Skeletal muscle tissue (tissue), 3 donors: ENCODE measurements at regions not wholly inside any gene's neighbourhood (a gene's known extent, or its start where the extent isn't known, plus 50 kb on each side); places are given as distances from the start of the nearest gene placed in this dataset.

Experiments
- H3K27ac ChIP-seq: one replicate; pipeline ENCODE4 v1.7.0; 2013; ENCODE audit warnings: mild to moderate bottlenecking, low read depth, low read length, inconsistent platforms
- H3K27me3 ChIP-seq, 3 donors: one replicate each; pipeline ENCODE4 v1.7.0; 2013; ENCODE audit warnings: low read length in 3 of 3; ENCODE audit not compliant: control insufficient read depth in 3 of 3, insufficient read depth in 3 of 3
- H3K36me3 ChIP-seq, 3 donors: one replicate each; pipeline ENCODE4 v1.7.0; 2013; ENCODE audit warnings: low read length in 3 of 3; ENCODE audit not compliant: control insufficient read depth in 3 of 3, insufficient read depth in 3 of 3
- H3K4me1 ChIP-seq, 3 donors: one replicate each; pipeline ENCODE4 v1.7.0; 2013; ENCODE audit warnings: low read length in 3 of 3, mild to moderate bottlenecking in 3 of 3; ENCODE audit not compliant: control insufficient read depth in 3 of 3, insufficient read depth in 3 of 3
- H3K4me3 ChIP-seq, 3 donors: one replicate each; pipeline ENCODE4 v1.7.0; 2013; ENCODE audit warnings: low read length in 3 of 3
- H3K9ac ChIP-seq, 3 donors: one replicate each; pipeline ENCODE4 v1.7.0; 2013; ENCODE audit warnings: low read length in 3 of 3, mild to moderate bottlenecking in 3 of 3, moderate library complexity in 2 of 3, low read depth in 1 of 3
- H3K9me3 ChIP-seq, 3 donors: one replicate each; pipeline ENCODE4 v1.7.0; 2013; ENCODE audit warnings: low read length in 3 of 3; ENCODE audit not compliant: control insufficient read depth in 3 of 3
- donor health status: Osteomylitis.

DNA sequence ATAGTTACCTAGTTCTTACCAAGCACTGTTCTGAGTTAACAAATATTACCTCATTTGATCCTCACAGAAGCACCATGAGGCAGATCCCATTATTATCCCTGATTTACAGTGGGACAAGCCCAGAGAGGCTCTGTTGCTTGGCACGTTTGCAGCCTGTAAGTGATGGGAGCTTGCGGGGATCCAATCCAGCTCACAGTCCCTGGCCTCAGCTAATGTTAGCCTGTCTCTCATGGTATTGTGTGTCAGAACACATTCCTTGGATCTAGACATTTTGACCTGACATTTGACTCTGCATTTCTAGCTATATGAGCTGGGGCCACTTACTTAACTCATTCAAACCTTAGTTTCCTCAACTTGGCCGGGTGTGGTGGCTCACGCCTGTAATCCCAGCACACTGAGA is 246.9 kb upstream of the LRTM1 start:
- H3K4me1 ChIP-seq, result peaks cover 0 to 3% (median 0%) of the 10 kb centered on the region in 3 donors
- H3K36me3 ChIP-seq, result no peaks in the 10 kb centered on the region
- no peak overlapping the region for H3K9ac ChIP-seq
- no peak overlapping the region for H3K27ac ChIP-seq
- H3K9me3 ChIP-seq, result no peaks in the 10 kb centered on the region
- no peaks in the 10 kb centered on the region for H3K27me3 ChIP-seq
- no peak overlapping the region for H3K4me3 ChIP-seq

DNA sequence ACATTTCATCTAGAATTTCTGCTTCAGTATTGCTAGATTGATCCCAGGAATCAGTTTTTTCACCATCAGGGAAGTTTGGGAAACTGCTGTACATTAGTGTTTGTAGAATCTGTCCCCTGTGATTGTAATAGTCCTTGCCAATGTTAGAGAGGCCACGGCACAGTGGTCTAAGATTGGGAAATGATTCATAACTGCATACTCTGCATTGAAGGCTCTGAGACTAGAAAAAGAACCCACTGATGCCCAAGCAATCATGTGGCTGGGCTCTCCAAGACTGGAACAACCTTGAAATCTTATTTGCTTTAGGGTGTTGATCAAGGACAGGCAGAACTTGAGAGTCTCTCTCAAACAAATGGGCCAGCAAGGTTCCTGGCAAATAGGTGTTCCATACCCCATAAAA is 245.6 kb upstream of the LRTM1 start:
- no peak overlapping the region for H3K9ac ChIP-seq
- no peaks in the 10 kb centered on the region for H3K36me3 ChIP-seq
- no peak overlapping the region for H3K4me3 ChIP-seq
- H3K27ac ChIP-seq, result no peak overlapping the region
- H3K9me3 ChIP-seq, result no peaks in the 10 kb centered on the region
- H3K27me3 ChIP-seq, result no peaks in the 10 kb centered on the region
- H3K4me1 ChIP-seq, result peaks cover 0 to 3% (median 0%) of the 10 kb centered on the region in 3 donors

DNA sequence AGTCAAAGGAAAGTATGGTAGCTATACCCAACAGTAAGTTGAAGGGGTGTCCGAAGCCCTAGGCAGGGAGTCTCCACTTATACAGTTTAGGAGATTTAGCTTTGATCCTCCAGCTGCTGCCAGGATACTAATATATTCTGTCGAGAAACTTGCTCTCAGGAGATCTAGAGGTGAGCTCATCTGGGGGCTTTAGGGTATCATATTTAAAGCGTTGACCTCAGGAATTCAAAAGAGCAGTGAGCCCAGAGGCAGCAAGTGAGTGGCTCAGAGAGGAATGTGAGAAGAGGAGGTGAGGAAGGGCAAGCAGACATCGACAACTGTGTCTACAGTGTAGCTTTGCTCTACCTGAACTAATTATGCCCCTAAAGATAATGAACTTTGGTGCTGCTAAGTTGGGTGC is 245.1 kb upstream of the LRTM1 start:
- Histone ChIP-seq H3K27me3 (no peaks in the 10 kb centered on the region), H3K9ac (no peak overlapping the region), H3K4me3 (no peak overlapping the region), H3K27ac (no peak overlapping the region), H3K9me3 (no peaks in the 10 kb centered on the region), H3K36me3 (no peaks in the 10 kb centered on the region), H3K4me1 (peaks cover 0 to 3% (median 0%) of the 10 kb centered on the region in 3 donors)

DNA sequence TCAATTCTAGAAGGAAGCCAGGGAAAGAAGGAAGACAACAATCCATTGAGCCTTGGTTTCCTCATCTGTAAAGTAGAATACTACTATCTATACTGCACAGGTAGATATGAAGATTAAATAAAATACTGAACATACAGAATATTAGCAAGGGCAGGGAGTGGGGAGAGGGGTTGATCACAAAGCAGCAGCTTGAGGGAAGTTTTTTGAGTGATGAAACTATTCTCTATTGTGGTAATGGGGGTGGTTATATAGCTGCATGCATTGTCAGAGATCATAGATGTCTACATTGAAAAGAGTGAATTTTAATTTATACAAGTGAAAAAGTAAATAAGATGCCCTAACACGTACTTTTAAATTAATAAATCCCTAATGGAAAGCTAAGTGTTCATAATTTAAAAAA is 242.6 kb upstream of the LRTM1 start:
- Histone ChIP-seq H3K9ac (no peak overlapping the region), H3K27me3 (peaks cover 0 to 2% (median 0%) of the 10 kb centered on the region in 3 donors), H3K27ac (no peak overlapping the region)

DNA sequence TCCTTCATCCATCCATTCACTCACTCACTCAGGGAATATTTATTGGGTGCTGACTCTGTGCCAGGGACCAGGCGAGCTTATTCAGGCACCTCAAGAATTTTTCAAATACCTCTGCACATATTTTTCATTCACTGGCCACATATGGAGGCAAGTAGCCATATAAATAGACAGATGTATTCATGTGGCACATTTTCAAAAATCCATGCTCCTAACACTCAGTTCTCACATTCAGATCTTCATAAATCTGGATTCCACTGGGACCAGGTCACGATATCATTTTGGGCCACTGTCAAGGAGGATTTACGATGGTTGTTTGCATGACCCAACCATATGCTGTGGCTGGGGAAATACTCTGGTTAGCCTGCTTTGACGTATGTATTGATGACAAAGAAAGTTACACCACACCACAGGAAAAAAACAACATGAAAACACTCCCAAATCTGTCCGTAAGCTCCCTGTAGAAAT is 241.8 kb upstream of the LRTM1 start:
- H3K9ac ChIP-seq, result no peak overlapping the region
- H3K27ac ChIP-seq, result no peak overlapping the region
- peaks cover 0 to 1% (median 0%) of the 10 kb centered on the region in 3 donors for H3K4me1 ChIP-seq

More for the DNA sequence above, 242.6 kb upstream of the LRTM1 start:
- H3K4me1 ChIP-seq, result peaks cover 0 to 3% (median 0%) of the 10 kb centered on the region in 3 donors
- no peak overlapping the region for H3K4me3 ChIP-seq
- H3K36me3 ChIP-seq, result no peaks in the 10 kb centered on the region
- H3K9me3 ChIP-seq, result no peaks in the 10 kb centered on the region

DNA sequence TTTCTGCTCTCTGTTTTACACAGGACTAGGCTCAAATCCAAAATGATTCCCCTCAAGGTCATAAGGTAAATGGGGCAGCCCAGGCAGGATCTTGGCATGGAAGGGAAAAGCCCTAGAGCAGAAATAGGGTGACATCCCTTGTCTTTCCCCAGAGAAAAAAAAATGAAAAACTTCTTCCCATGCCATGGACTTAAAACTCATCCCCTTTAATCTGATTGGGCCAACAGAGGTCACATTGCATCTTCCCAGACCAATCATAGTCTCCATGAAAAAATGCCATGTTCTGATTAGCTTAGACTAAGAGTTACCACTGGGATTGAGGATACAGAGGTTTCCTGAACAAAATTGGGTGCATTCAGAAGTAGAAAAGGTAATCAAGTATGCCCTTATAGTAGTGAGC is 241.3 kb upstream of the LRTM1 start:
- Histone ChIP-seq H3K36me3 (no peaks in the 10 kb centered on the region), H3K9me3 (no peaks in the 10 kb centered on the region)

More for the DNA sequence above, 241.8 kb upstream of the LRTM1 start:
- Histone ChIP-seq H3K27me3 (peaks cover 0 to 2% (median 0%) of the 10 kb centered on the region in 3 donors), H3K36me3 (no peaks in the 10 kb centered on the region), H3K9me3 (no peaks in the 10 kb centered on the region), H3K4me3 (no peak overlapping the region)

DNA sequence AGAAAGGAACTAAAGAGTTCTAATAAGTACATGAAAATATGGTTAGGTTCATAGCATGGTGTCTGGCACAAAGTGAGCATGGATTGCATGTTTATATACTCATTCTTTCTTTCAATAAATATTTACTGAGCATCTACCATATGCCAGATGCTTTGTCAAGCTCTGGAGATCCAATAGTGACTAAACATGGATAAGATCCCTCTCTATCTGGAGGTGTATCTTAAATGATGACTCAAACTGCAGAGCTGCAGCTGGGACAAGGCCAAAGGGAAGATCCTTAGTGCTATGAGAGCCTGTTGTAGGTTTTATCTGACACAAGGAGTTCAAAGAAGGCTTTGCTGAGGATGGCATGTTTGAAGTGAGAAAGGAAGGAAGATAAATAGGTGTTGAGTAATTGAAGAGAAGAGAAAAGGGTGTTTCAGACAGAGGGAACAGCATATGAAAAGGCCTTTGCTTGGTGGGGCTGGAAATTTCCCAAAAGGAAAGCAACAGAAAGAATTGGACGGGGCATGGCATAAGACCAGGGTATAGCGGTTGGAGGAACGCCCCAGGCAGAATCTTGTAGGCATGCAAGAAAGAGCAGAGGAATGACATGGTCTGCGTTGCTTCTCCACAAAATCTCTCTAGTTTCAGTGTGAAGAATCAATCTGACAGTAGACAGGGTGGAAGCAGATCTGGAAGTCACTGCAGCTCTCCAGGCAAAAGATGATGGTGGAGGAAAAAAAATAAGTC is 239.9 kb upstream of the LRTM1 start:
- Histone ChIP-seq H3K36me3 (no peaks in the 10 kb centered on the region), H3K27me3 (peaks cover 0 to 2% (median 0%) of the 10 kb centered on the region in 3 donors), H3K4me1 (no peaks in the 10 kb centered on the region), H3K9me3 (no peaks in the 10 kb centered on the region), H3K9ac (no peak overlapping the region), H3K4me3 (no peak overlapping the region), H3K27ac (no peak overlapping the region)

More for the DNA sequence above, 241.3 kb upstream of the LRTM1 start:
- no peak overlapping the region for H3K4me3 ChIP-seq
- peaks cover 0 to 2% (median 0%) of the 10 kb centered on the region in 3 donors for H3K27me3 ChIP-seq
- H3K4me1 ChIP-seq, result no peaks in the 10 kb centered on the region
- no peak overlapping the region for H3K27ac ChIP-seq
- H3K9ac ChIP-seq, result no peak overlapping the region

DNA sequence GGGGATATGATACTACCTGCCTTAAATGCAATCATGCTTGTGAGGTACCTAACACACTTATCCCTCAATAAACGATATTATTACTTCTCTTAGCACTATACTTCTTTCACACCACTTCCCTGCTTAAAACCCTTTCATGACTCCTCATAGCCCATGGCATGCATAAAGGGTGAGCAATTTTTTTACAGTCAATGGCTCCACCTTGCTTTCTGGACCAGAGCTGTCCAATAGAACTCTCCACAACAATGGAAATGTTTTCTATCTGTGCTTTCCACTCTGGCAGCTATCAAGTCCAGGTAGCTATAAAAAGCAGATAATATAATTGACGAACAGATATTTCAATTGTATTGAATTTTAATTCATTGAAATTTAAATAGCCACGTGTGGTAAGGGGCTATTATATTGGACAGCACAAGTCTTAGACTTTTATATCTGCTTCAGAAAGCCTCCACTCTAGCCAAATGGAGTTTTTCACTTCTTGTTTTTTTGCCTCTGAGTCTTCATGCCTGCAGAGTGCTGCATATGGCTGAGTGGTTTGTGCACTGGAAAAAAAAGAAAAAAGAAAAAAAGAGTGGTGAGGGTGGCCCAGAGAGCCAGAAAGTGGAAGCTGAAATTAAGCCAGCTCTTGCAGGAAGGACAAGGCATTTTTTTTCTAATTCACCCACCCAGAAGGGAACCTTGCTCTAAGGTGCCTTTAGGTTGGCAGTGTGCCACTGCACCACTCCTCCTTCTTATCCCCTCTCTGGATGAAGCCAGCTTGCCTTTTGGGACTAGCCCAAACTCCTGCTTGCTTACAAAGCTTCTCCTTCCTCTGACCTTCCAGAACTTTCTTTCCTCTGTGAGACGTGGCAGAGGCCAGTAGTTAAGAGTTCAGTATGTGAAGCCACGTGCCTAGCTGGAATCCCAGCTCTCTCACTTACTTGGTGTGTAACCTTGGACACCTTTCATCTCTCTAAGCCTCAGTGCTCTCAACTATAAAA is 239.0 kb upstream of the LRTM1 start:
- Histone ChIP-seq H3K9ac (no peak overlapping the region), H3K36me3 (no peaks in the 10 kb centered on the region), H3K4me1 (no peaks in the 10 kb centered on the region), H3K27ac (no peak overlapping the region), H3K9me3 (no peaks in the 10 kb centered on the region), H3K4me3 (no peak overlapping the region), H3K27me3 (peaks cover 0 to 2% (median 0%) of the 10 kb centered on the region in 3 donors)

DNA sequence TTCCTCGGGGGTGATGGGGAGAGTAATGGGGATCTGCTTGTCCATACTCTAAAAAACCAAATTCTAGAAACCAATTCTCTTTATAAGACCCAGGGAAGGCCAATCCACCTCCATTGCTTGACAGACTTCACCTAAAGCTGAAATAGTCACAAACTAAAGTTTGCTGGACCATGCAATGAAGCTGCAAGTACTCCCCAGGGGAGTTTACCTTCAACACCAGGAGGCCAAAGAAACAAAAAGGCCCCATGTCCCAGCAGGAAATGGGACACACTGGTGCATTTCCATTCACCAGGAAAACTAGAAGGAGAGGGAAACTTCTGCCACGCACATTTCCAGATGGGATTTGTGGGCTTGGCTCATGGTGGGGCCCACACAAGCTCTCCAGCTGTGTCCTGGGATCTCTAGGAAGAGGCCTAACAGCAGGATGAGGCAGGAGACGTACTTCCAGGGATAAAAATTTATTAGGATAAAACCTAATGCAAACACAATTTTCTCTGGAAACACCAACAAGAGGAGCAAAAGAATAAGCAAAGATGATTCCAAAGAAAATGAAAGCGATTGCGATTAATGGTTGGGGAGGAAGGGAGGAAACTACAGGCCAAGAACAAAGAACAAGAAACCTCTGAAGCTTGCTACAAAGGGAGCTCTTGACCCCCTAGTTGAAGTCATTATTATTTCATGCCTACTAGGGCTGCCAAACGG is 238.0 kb upstream of the LRTM1 start:
- H3K4me3 ChIP-seq, result no peak overlapping the region
- H3K9ac ChIP-seq, result no peak overlapping the region
- H3K36me3 ChIP-seq, result no peaks in the 10 kb centered on the region
- H3K27me3 ChIP-seq, result peaks cover 0 to 2% (median 0%) of the 10 kb centered on the region in 3 donors
- H3K27ac ChIP-seq, result no peak overlapping the region
- no peaks in the 10 kb centered on the region for H3K9me3 ChIP-seq
- no peaks in the 10 kb centered on the region for H3K4me1 ChIP-seq
